HepG2 (cell line): ENCODE measurements at regions not wholly inside any gene's neighbourhood (a gene's known extent, or its start where the extent isn't known, plus 50 kb on each side); places are given as distances from the start of the nearest gene placed in this dataset.
A peak's percentile ranks its signal among the peaks of the same experiment; 100 is the strongest.

ENCODE experiments used
- BCL3 ChIP-seq: sonication (generic); formaldehyde crosslinking; IDR thresholded peaks from 2 replicates; pipeline ENCODE4 v1.5.1; 2020; ENCODE audit warnings: mild to moderate bottlenecking, missing genetic modification reagents, moderate library complexity
- CREB1 ChIP-seq, 2 experiments: fragments of 450-650 bp in 1 of 2; IDR thresholded peaks; 2 replicates each; pipeline ENCODE4 v1.6.1; 2016 to 2017; ENCODE audit warnings: control low read depth in 1 of 2, mild to moderate bottlenecking in 1 of 2, missing compliant biosample characterization in 1 of 2, missing genetic modification characterization in 1 of 2
- GPN1 ChIP-seq: sonication (generic); formaldehyde crosslinking; IDR thresholded peaks from 2 replicates; pipeline ENCODE4 v1.5.1; 2020; ENCODE audit warnings: missing genetic modification reagents, borderline replicate concordance
- MTF1 ChIP-seq: sonication (generic); formaldehyde crosslinking; IDR thresholded peaks from 2 replicates; pipeline ENCODE4 v1.5.0; 2020; ENCODE audit warnings: missing genetic modification reagents
- ZNF282 ChIP-seq: fragments of 450-650 bp; IDR thresholded peaks from 2 replicates; pipeline ENCODE4 v1.6.1; 2018; ENCODE audit not compliant: partially characterized antibody
- ZNF362 ChIP-seq: sonication (generic); formaldehyde crosslinking; IDR thresholded peaks from 2 replicates; pipeline ENCODE4 v1.4.0; 2020; ENCODE audit warnings: missing genetic modification reagents, mild to moderate bottlenecking, borderline replicate concordance
- ZNF709 ChIP-seq: sonication (generic); formaldehyde crosslinking; IDR thresholded peaks from 2 replicates; pipeline ENCODE4 v1.5.0; 2020; ENCODE audit warnings: mild to moderate bottlenecking, missing genetic modification reagents
- TF ChIP-seq, protein P1 (sequence below): sonication (generic); formaldehyde crosslinking; IDR thresholded peaks from 2 replicates; pipeline ENCODE4 v1.4.0; 2020; ENCODE audit warnings: mild to moderate bottlenecking, missing genetic modification reagents, borderline replicate concordance
- TF ChIP-seq, protein P2 (sequence below): sonication (generic); formaldehyde crosslinking; IDR thresholded peaks from 2 replicates; pipeline ENCODE4 v1.4.0; 2020; ENCODE audit warnings: missing genetic modification reagents, low read depth, mild to moderate bottlenecking, borderline replicate concordance
- TF ChIP-seq, protein P3 (sequence below): sonication (generic); formaldehyde crosslinking; IDR thresholded peaks from 2 replicates; pipeline ENCODE4 v1.9.0; 2022; ENCODE audit warnings: low read depth, missing genetic modification reagents
- TF ChIP-seq, protein P4 (sequence below): sonication (generic); formaldehyde crosslinking; IDR thresholded peaks from 2 replicates; pipeline ENCODE4 v1.5.0; 2020; ENCODE audit warnings: missing genetic modification reagents
- TF ChIP-seq, protein P5 (sequence below): sonication (generic); formaldehyde crosslinking; conservative IDR thresholded peaks from 2 replicates; pipeline ENCODE4 v1.8.0; 2022; ENCODE audit warnings: low read depth, missing genetic modification reagents

GRCh38 chr17:81345228-81346089, 49.8 kb upstream of the BAHCC1 start (continued):
- TF ChIP-seq, protein P1, sequence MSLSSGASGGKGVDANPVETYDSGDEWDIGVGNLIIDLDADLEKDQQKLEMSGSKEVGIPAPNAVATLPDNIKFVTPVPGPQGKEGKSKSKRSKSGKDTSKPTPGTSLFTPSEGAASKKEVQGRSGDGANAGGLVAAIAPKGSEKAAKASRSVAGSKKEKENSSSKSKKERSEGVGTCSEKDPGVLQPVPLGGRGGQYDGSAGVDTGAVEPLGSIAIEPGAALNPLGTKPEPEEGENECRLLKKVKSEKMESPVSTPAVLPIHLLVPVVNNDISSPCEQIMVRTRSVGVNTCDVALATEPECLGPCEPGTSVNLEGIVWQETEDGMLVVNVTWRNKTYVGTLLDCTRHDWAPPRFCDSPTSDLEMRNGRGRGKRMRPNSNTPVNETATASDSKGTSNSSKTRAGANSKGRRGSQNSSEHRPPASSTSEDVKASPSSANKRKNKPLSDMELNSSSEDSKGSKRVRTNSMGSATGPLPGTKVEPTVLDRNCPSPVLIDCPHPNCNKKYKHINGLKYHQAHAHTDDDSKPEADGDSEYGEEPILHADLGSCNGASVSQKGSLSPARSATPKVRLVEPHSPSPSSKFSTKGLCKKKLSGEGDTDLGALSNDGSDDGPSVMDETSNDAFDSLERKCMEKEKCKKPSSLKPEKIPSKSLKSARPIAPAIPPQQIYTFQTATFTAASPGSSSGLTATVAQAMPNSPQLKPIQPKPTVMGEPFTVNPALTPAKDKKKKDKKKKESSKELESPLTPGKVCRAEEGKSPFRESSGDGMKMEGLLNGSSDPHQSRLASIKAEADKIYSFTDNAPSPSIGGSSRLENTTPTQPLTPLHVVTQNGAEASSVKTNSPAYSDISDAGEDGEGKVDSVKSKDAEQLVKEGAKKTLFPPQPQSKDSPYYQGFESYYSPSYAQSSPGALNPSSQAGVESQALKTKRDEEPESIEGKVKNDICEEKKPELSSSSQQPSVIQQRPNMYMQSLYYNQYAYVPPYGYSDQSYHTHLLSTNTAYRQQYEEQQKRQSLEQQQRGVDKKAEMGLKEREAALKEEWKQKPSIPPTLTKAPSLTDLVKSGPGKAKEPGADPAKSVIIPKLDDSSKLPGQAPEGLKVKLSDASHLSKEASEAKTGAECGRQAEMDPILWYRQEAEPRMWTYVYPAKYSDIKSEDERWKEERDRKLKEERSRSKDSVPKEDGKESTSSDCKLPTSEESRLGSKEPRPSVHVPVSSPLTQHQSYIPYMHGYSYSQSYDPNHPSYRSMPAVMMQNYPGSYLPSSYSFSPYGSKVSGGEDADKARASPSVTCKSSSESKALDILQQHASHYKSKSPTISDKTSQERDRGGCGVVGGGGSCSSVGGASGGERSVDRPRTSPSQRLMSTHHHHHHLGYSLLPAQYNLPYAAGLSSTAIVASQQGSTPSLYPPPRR (CRISPR knock-in tag): no peak
- TF ChIP-seq, protein P2, sequence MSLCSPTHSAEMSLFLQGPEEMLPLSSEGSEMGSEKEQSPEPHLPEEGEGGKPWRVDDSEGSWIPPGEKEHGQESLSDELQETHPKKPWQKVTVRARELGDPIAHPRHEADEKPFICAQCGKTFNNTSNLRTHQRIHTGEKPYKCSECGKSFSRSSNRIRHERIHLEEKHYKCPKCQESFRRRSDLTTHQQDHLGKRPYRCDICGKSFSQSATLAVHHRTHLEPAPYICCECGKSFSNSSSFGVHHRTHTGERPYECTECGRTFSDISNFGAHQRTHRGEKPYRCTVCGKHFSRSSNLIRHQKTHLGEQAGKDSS (CRISPR knock-in tag): peak; percentile 80
- TF ChIP-seq ZNF282: no peak
- TF ChIP-seq ZNF709 (CRISPR knock-in tag): no peak
- TF ChIP-seq CREB1 (IDR thresholded peaks at IDR 0.05): no peak
- no peak for TF ChIP-seq CREB1 (CRISPR knock-in tag; IDR thresholded peaks at IDR 0.05)
- TF ChIP-seq GPN1 (CRISPR knock-in tag): no peak
- TF ChIP-seq, protein P3, sequence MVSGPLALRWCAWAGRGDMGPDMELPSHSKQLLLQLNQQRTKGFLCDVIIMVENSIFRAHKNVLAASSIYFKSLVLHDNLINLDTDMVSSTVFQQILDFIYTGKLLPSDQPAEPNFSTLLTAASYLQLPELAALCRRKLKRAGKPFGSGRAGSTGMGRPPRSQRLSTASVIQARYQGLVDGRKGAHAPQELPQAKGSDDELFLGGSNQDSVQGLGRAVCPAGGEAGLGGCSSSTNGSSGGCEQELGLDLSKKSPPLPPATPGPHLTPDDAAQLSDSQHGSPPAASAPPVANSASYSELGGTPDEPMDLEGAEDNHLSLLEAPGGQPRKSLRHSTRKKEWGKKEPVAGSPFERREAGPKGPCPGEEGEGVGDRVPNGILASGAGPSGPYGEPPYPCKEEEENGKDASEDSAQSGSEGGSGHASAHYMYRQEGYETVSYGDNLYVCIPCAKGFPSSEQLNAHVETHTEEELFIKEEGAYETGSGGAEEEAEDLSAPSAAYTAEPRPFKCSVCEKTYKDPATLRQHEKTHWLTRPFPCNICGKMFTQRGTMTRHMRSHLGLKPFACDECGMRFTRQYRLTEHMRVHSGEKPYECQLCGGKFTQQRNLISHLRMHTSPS: no peak
- peak; percentile 63; the same call in 1 of the 2 replicates for TF ChIP-seq ZNF362 (CRISPR knock-in tag)
- TF ChIP-seq BCL3 (CRISPR knock-in tag): no peak
- TF ChIP-seq, protein P4, sequence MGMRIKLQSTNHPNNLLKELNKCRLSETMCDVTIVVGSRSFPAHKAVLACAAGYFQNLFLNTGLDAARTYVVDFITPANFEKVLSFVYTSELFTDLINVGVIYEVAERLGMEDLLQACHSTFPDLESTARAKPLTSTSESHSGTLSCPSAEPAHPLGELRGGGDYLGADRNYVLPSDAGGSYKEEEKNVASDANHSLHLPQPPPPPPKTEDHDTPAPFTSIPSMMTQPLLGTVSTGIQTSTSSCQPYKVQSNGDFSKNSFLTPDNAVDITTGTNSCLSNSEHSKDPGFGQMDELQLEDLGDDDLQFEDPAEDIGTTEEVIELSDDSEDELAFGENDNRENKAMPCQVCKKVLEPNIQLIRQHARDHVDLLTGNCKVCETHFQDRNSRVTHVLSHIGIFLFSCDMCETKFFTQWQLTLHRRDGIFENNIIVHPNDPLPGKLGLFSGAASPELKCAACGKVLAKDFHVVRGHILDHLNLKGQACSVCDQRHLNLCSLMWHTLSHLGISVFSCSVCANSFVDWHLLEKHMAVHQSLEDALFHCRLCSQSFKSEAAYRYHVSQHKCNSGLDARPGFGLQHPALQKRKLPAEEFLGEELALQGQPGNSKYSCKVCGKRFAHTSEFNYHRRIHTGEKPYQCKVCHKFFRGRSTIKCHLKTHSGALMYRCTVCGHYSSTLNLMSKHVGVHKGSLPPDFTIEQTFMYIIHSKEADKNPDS: 0 out of 2 replicates have a peak, but pooled peaks have one; percentile 67
- no peak for TF ChIP-seq MTF1 (CRISPR knock-in tag)
- TF ChIP-seq, protein P5, sequence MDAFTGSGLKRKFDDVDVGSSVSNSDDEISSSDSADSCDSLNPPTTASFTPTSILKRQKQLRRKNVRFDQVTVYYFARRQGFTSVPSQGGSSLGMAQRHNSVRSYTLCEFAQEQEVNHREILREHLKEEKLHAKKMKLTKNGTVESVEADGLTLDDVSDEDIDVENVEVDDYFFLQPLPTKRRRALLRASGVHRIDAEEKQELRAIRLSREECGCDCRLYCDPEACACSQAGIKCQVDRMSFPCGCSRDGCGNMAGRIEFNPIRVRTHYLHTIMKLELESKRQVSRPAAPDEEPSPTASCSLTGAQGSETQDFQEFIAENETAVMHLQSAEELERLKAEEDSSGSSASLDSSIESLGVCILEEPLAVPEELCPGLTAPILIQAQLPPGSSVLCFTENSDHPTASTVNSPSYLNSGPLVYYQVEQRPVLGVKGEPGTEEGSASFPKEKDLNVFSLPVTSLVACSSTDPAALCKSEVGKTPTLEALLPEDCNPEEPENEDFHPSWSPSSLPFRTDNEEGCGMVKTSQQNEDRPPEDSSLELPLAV (CRISPR knock-in tag): no peak
